GM21390 (cell line): ENCODE measurements at regions not wholly inside any gene's neighbourhood (a gene's known extent, or its start where the extent isn't known, plus 50 kb on each side); places are given as distances from the start of the nearest gene placed in this dataset.
"Not testable (repeated sequence)": the region's sequence is repeated elsewhere in the genome, so short reads cannot be mapped to it uniquely, and the experiment has no call there.

Experiments
- ATAC-seq: cut with Tn5 transposase; IDR thresholded peaks from one replicate; pipeline ENCODE4 v1.9.1; 2021; ENCODE audit not compliant: unreplicated experiment

DNA sequence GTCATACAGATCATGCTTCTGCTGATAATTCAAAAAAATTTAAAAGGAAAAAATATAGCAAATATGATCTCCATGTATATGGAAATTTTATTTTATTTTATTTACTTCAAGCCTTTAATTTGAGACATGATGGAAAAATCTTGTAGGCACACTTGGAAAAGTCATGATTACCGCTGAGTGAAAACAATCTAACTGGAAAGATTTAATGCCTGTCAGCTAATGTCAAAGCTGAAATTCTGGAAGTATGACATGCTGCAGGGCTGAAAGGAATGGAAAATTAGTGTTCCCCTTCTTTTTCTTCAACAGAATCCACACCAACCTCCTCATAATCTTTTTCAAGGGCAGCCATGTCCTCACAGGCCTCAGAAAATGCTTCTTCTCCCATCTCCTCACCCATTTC lies 58.2 kb downstream of the RPRM start:
- ATAC-seq = no peak

DNA sequence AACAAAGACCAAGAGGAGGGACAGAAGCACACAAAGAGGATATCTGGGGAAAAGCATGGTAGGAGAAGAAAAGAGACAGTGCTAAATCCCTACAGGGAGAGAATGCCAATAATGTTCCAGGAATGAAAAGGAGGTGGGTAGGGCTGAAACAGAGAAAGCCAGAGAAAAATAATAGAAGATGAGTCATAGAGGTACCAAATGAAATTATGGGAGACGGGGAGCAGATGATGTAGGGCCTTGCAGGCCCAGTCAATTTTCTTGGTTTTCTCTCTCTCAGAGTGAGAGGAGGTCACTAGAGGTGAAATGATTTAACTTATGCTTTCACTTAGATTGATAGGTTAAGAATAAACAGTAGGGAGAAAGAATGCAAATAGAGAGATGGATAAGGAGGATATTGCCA lies 61.5 kb downstream of the RPRM start:
- ATAC-seq = no peak

DNA sequence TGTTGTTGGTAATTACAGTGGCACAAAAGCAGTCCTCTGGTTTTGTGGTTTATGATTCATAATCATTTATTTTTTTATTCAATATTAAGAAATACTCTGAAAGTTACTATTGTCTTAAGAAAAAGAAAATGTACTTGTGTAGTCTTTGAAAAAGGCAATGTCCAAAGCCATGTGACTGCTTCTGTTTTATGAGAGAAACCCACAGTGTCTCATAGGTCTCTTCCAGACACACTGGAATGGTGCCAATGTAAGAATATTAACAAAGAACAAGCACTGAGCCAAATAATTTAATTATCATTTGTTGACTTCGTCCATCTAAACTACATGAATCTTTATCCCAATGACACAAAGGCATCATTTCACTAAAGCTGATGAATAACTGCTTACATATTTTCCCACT lies 62.5 kb downstream of the RPRM start:
- ATAC-seq = no peak

DNA sequence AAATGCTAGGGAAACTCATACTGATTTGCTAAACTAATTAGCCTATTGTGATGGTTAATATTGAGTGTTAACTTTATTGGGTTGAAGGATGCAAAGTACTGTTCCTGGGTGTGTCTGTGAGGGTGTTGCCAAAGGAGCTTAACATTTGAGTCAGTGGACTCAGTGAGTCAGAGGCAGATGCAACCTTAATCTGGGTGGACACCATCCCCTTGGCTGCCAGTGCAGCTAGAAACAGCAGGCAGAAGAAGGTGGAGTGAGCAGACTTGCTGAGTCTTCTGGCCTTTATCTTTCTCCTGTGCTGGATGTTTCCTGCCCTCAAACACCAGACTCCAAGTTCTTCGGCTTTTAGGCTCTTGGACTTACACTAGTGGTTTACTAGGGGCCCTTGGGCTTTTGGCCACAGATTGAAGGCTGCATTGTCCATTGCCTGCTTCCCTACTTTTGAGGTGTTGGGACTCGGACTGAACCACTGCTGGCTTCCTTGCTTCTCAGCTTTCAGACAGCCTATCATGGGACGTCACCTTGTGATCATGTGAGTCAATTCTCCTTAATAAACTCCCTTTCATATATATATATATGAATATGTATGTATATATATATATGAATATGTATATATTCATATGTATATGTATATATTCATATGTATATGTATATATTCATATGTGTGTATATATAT lies 69.7 kb downstream of the RPRM start:
- no peak for ATAC-seq

DNA sequence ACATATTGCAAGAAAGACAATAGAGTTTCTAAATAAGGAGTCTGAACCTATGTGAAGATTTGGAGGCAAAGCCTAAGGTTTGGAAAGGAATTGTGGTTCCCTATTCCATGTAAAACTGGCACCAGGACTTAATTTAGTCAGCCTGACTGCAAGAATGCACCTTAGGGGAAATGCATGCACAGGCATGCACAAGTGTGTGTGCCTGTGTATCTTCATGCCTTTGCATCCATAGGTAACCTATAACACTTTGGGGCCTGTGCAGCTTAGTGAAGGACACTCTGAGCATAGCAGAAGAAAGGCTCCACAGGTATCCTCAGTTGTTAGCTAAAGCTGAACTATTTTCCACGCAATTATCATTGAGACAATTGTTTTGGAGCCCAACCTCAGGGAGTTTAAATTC lies 73.4 kb downstream of the RPRM start:
- no peak for ATAC-seq

DNA sequence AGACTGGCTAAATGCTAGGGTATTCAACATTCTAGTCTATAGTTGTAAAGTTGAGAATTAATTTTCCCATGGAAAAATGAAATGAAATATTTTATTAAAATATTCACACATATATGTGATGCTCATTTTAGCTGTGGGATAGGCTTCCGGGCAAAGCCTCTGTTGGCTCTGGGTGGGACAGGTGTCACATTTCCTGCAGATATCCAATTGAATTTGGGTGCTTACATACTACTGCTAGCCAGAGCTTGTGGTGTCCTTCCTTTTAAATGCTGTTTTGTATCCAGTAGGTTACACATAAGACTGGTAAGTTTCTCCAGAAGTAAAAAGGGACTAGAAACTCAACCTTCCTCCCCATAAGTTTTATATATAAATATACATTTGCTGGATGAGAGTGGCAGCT lies 73.8 kb downstream of the RPRM start:
- ATAC-seq = no peak

DNA sequence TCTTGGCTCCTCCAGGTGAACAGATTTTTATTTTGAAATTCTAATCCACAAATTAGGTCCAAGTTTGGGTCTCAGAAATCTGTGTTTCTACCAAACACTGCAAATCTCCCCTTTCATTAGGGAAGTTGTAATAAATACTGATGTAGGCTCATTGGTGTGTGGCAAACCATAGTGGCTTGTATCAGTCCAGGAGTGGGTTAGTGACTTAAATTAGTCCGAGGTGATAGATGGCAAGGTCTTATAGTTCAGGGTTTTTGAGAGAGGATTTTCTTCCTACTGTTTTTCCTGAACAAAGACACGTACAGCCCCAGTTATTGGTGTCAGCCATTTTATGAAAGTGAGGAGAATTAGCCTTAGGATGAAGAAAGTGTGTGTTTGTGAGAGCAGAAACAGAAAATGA lies 74.6 kb downstream of the RPRM start:
- no peak for ATAC-seq

DNA sequence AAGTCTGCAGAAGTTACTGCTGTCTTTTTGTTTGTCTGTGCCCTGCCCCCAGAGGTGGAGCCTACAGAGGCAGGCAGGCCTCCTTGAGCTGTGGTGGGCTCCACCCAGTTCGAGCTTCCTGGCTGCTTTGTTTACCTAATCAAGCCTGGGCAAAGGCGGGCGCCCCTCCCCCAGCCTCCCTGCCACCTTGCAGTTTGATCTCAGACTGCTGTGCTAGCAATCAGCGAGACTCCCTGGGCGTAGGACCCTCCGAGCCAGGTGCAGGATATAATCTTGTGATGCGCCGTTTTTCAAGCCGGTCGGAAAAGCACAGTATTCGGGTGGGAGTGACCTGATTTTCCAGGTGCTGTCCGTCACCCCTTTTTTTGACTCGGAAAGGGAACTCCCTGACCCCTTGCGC lies 75.2 kb downstream of the RPRM start:
- ATAC-seq = not testable (repeated sequence)

DNA sequence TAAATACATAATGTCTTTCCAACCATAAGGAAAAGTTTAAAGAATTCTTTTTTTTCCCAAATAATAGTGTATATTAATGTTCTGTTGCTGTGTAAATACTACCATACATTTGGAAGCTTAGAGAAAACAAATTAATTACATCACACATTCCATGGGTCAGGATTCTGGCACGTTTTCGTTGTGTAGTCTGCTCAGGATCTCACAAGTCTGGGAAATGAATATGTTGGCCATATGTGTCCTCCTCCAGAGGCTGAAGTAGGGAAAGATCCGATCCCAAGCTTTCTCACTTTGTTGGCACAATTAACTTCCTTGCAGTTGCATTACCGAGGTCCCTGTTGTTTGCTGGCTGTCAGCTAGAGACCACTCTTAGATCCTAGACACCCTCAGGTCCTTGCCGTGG lies 83.9 kb downstream of the RPRM start:
- ATAC-seq = no peak

DNA sequence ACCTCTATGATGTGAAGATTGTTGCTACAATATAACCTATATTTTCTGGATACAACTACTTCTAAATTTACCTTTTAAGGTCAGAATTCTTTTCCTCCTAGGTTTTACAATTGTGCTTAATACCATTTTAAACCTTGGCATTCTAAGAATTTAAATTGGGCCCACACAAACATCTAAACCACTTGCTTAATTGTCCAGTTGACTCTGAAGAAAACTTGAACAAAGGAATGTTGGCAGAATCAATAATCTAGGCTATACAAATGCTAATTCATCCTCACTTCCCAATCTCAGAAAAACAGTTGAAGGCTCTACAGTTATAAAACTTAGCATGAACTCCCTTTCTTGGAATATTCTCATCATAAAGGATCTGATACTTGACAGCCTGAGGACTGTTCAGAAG lies 84.3 kb downstream of the RPRM start:
- no peak for ATAC-seq

DNA sequence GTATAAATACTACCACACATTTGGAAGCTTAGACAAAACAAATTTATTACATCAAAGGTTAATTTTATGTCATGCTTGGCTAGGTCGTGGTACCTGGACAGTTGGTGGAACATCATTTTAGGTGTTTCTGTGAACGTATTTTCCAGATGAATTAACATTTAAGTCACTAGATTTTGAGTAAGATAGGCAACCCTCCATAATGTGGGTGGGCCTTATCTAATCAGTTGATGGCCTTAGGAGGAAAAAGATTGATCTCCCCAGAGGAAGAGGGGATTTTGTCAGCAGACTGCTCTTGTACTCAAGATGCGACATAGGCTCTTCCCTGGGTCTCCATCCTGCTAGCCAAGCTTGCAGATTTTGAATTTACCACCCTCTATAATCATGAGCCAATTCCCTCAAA lies 85.0 kb downstream of the RPRM start:
- no peak for ATAC-seq

DNA sequence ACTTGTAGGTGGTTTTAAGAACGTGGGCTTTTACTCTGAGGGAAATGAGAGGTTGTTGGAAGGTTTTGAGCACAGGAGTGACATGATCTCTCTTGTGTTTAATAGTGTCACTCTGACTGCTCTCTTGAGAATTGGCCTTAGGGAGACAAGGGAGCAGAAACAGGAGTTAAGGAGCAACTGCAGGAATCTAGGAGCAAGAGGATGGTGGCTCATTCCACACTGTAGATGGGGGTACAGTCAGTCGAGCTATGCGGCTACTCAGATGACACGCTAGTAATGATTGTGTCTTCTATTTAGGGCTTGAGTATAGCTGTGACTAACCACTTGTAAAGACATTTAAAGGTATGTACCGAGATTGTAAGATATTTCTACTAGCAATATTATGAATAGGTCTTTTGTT lies 87.4 kb downstream of the RPRM start:
- no peak for ATAC-seq

DNA sequence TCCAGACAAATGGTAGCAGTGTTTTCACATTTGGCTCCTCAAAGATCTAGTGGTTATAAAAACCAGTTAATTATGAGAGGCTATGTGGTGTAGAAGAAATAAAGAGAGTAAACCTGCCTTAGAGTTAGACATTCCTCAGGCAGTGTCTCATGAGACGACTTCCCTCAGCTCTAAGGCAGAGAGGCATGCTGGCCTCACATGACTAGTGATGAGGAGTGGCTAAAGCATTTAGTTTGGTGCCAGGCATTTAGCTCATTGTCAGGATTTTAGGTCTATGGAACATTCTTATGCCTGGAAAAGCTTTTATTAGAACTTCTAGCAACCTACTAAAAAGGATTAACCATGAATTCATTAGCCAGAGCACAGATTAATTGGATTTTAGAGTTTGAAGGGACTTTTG lies 90.3 kb downstream of the RPRM start:
- no peak for ATAC-seq

DNA sequence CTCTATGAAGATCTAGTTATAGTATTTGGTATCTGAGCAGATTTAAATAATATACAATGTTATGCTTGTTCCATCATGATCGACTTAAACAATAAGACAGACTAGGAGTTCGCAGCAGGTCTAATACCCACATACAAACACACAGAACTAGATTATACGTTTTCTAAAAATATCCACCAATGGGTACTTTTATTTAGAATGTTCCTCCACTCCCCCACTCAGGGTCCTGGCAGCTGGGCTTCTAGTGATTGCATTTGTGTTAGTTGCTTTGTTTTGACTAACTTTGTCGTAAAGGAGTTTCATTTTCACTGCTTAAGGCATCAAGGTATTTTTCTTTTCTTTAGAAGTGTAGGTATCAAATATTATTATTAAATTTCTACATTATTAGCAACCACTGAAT lies 91.4 kb downstream of the RPRM start:
- no peak for ATAC-seq

DNA sequence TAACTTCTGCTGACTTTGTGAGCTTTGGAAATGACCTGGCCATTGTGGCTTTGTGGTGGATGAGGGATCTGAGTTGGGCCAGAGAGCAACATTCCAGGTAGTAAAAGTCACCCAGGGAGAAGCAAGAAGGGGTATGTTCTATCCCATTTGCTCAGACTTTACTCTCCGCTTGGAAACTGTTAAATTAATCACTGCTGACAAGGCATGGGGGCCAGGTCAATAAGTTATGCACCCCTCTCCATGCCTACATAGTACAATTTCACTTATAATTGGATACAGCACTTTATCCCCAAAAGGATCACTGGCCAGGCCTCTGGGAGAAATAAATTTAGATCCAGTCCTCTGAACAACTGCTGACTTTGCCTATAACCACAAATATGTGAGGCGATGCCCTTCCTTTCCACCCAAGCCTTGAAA lies 92.1 kb downstream of the RPRM start:
- ATAC-seq = no peak

DNA sequence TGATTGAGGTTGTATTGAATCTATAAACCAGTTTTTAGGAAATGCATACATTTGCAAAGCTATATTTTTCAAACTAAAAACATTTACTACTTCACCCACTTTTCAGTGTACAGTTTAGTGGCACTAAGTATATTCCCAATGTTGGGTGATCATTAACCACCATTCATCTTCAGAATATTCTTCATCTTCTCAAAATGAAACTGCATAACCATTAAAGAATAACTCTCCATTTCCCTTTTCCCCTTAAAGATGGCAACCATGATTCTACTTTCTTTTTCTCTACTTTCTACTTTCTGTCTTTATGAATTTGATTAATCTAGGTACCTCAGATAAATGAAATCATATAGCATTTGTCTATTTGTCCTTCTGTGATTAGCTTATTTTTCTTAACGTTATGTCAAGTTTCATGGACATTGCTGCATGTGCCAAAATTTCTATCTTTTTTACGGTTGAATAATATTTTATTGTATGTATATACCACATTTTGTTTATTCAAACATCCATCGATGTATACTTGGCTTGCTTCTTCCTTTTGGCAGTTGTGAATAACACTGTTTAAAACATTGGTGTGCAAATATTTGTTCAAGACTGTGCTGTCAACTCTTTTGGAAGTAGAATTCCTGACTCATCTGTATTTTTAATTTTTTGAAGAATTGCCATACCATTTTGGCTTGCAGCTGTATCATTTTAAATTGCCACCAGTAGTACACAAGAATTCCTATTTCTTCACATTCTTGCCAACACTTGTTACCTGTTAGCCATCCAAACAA lies 104.9 kb downstream of the RPRM start:
- peak; percentile 54 for ATAC-seq

DNA sequence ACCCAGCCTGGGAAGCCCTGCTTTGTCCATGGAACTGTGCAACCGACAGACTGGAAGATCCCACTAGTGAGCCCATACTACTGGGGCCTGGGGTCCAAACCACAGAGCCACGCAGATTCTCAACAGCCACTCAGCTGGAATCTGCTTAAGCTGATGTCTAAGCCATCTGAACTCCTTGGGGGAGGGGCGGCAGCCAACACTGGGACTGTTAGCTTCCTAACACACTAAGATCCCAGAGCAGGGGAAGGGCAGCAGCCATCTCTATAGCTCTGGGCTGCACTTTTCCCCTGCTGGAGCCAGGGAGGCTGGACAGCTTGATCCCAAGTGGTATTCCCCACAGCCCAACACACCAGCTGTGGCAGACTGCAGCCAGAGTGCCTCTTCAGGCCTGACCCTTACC lies 118.3 kb downstream of the RPRM start:
- ATAC-seq = no peak

DNA sequence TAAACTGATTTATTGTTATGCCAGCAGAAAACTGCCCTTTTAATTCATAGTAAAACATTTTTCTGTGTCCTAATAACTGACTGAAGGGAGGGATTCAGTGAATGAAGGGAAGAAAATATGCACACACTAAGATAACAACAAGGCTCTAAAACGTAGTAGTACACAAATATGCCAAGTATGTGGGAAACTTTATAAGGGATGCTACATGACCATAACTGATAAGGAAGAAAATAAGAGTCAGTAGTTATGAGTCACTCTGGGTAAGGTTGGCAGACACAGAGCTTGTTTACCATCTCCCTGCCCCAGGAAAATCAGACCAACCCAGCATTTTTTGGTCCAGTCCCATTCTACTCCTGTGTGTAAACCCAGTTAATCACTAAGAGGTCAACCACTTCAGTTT lies 124.2 kb downstream of the RPRM start:
- ATAC-seq = no peak

DNA sequence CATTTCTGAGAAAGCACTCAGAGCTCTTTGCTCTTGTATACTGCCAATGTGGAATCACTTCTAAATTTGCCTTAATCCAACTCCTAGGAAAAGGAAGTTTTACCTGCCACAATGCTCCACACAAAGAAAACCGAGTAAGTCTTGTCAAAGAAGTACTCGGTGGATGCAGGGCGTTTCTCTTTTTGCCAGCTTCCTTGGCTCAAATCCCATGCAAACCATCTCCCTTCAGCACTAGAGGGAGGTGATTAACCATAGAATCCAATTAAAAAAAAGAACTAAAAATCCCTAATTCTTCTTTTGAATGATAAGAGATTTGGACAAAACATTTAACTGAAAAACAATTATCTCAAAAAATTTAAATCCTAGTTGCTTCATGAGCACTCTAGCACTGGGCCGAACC lies 129.0 kb downstream of the RPRM start:
- no peak for ATAC-seq

DNA sequence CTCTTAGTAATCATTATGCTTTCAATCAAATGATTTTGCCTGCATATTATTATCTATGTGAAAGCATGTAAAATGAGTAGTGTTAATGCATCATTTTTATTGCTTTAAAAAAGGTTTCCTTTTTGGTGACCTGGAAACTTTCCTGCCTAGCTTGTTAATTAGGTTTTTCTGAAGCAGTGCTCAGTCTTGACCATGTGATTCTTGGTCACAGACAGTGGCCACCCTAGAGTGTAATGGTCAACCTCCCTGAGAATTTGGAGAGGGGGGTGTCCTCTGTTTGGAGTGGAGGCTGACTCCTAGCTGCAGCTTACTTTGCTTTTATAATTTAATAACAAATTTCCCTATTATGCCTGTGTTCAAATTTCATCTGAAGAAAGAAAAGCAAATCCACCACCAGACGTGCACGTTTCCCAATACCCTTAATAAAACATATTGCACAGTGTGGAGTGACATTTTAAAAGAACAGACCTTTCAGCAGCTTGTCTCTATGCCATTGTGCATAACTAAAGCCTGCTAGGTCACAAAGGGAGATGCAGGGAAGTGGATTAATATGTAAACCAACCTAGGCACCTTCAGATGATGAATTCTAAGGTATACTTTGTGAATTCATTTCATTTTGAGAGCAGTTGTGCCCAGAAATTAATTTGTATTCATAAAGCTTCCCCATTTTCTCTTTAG lies 130.6 kb downstream of the RPRM start:
- no peak for ATAC-seq

DNA sequence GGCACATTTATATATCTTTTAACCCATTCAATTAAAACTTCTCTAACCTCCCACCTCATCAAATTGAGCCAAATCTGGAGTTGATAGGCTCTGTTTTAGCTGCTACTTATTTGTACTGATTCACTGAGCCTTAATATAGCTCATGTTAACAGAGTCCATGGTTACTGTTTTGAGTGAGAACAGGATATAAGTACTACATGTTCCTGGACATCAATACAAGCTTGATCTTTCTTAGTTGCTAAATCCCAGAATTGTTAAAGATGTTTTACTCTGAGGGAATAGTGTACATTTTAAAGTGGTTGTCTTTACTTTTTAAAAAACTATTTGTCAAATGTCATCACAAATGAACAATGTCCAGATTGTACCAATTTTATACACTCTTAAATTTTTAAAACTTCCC lies 157.7 kb downstream of the RPRM start:
- ATAC-seq = no peak

DNA sequence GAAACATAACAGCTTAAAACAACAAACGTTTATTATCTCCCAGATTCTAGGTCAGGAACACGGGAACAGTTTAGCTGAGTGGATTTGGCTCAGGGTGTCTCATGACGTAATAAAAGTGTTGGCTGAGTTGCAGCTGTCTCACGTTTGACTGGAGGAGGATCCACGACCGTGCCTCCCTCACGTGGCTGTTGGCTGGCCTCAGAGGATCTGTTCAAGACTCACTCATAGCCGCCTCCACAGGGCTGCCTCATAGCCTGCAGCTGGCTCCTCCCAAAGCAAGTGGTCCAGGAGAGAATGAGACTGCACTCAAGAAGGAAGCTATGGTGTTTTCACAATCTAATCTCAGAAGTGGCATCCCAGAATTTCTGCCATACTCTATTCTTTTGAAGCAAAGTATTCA lies 167.1 kb downstream of the RPRM start:
- no peak for ATAC-seq
